Fibroblast of skin of right biceps (primary cell): ENCODE measurements at regions not wholly inside any gene's neighbourhood (a gene's known extent, or its start where the extent isn't known, plus 50 kb on each side); places are given as distances from the start of the nearest gene placed in this dataset.

Source experiments
- DNase-seq: peaks from one replicate; pipeline ENCODE4 v3.0.0-alpha.2; 2013

DNA sequence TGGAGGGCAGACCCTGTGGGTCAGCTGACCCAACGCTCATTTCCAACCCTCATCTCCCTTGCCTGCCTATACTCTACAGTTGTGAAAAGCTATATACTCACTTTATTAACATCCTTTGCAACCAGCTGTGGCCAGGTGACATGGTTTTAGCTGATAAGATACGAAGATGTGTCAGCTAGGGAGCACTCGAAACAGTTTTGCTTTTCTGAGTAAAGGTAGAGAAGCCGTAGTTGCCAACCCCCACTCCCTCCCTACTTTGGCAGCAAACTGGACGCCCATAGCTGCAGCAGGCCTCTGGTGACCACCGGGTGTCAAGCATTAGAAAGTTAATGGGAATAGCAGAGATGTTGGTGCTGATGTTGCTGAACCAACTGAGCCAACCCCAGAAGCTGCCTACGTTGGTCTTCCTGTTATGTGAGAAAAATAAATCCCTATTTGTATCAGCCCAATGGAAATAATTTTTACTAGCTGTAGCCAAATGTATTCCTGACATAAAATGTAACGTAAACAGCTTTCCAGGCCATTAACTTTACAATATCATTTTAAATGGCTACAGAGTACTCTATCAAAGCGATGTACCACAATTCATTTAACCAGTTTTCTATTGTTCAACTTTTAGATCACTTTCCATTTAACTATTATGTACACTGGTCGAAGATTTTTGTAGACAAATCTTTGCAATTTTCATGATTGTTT is 98.5 kb upstream of the TMCC3 start:
- no peak for DNase-seq

DNA sequence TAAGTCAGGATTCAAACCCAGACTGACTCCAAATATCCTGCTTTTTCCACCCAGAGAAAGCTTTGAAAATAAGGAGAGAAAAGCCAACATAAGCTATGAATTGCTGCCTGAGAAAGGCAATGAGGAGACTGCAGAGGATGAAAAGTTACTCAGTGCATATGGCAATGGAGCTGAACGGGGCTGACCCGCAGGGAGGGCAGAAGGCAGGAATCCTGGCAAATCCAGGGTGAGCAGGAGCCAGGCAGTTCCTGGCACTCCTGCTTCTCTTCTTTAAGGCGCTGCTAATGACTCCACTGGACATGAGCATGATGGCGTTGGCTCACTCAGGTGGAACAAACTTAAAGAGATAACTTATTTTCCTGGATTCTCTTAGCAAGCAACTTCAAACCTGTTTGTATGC is 95.2 kb upstream of the TMCC3 start:
- DNase-seq, result no peak

DNA sequence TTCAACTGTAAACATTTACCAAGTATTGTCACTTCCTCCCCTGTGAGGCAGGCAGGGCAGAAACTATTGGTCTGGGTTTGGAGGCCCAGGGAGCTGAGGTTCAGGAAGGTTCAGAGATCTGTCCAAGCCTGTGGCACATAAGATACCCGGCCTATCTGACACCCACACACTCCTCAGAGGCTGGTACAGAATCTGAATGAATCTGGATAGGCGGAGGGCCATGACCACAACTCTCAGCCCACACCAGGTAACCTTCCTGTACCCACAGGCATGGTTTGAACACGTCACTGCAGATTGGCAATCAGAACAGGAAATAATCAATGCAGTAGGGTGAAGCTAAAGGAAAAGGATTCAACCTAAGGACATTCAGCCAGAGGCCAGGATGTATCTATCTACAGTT is 92.8 kb upstream of the TMCC3 start:
- DNase-seq, result no peak

DNA sequence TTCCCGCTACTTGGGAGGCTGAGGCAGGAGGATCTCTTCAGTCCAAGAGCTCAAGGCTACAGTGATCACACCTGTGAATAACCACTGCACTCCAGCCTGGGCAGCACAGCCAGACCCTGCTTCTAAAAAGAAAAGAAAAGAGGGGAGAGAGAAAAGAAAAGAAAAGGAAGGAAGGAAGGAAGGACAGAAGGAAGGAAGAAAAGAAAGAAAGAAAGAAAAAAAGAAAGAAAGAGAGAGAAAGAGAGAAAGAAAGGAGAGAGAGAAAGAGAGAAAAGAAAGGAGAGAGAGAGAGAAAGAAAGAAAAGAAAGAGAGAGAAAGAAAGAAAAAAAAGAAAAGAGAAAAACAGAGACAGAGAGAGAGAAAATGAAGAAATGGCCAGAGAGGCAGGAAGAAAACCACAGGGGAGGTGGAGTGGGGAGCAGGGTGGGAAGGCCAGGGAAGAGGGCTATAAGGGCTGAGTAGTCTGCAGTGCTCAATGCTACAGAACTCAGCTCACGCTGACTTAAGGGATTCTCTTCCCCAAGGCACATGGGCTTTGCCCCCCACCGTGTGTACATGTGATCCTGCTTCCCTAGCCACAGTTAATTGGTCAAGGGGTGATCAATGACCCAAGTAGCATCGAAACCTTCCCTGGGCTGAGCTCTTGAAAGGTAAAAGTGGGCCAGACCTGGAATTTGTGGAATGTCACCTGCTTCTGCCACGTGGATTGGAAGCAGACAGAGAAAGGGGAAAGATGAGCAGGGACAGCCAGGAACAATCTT is 90.4 kb upstream of the TMCC3 start:
- DNase-seq, result no peak

DNA sequence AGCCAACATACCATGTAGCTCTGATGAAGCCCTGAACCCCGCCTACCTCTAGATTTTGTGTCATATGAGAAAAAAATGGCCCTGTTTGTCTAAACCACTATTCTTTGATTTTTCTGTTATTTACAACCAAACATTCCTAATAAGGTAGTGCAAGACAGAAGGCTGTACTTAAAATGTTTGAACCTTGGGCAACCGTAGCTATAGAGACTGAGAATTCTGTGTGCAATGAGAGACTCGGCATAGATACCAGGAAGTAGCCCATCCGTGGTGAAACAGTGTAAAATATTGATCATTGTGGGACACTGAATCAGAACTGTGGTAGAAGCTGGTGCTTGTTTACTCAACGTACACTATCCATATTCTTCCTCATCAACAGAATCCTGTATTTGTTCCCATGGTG is 86.5 kb upstream of the TMCC3 start:
- DNase-seq, result no peak

DNA sequence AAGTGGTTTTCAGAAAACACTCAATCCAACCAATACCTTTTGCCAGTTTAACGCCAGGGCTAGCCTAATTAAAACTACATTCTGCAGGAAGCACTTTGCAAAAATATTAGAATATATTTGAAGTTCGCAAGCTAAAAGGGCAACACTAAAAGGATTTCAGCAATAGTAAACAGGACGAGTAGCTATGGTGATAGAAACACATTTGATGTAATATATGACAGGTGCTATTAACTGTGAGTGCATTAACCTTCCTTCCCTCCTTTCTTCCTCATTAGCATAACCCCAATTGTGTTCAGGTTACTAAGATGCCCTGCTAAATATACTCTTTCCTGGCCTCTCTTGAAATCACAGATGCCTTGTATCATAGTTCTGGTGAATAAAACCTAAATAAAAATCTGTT is 85.6 kb upstream of the TMCC3 start:
- no peak for DNase-seq

DNA sequence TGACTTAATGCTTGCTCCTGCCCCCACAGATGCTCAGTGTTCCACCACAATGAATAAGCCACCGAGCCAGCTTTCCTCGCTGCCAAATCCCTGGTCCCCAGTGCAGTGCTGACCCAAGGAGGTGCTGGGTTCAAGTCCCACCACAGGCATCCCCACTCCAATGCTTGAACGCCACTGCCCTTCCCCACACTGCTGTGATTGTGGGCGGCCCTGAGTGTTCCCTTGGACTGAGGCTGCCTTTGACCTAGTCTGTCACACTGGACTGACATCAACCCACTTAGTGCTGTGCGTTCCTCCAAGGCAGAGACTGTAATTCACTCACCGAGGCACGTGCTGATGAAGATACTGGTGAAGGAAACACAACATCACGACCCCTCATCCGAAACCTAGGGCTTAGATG is 83.4 kb upstream of the TMCC3 start:
- no peak for DNase-seq

DNA sequence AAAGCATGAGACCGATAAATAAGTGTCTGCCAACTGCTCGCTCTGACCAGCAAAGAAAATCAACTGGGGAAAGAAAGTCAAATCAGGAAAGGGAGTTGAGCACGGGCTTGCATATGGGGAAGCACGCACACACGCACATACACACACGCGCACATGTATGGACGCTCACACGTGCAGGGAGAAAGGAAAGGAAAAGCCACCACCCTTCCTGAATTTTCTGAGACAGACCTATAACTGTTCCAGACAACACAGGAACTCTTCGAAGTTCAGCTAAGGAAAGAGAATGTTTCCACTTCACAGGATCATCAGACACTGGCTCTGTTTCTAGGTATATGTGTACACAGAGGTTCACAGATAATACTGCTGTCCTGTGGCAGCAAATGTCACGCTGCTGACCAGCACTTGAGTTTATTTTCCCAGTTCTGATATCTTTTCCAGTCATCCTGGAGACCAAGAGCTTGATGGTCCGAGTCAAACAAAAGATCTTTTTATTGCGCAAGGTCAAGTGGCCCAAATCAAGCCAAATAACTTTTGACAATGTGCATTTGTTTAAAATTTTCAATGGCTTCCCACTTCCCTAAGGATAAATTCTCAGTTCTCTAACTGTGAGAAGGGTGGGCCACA is 82.1 kb upstream of the TMCC3 start:
- no peak for DNase-seq

DNA sequence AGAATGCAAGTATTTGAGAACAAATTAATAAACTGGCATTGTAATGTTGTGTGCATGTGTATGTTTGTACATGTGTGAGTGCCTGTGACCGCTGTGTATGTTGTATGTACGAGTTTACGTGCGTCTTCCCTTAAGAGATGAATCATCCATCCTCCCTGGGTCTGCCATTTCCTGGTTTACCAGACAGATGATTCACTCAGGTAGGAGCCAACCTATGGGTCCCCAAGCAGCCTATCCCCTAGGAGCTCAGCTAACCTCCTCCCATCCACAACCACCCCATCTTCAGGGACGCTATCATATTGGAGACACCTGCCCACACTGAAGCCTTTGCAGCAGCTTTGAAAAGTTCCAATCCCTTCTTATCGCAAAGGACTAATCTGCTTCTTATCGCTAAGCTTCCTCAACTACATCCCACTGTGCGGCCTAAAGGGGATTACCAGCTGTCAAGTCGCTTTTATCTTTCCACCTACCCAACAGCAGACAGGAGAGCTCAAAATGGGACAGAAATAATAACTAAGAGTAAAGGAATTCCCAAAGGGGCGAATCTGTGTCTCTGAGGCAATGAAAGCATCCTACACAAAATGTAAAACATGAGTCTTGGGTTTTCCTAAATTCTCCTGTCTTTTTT is 81.5 kb upstream of the TMCC3 start:
- DNase-seq, result no peak

DNA sequence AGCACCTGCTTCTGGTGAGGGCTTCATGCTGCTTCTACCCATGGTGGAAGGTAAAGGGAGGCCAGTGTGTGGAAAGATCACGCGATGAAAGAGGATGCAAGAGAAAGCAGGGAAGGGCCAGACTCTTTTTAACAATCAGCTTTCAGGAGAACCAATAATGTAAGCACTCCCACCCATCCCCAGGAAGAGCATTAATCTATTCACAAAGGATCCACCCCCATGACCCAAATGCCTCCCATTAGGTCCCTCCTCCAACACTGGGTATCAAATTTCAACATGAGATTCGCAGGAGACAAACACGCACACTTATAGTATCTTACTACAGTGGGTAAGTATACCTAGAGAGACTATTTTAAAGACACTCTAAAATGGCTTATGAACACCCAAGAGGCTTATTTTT is 80.5 kb upstream of the TMCC3 start:
- no peak for DNase-seq

DNA sequence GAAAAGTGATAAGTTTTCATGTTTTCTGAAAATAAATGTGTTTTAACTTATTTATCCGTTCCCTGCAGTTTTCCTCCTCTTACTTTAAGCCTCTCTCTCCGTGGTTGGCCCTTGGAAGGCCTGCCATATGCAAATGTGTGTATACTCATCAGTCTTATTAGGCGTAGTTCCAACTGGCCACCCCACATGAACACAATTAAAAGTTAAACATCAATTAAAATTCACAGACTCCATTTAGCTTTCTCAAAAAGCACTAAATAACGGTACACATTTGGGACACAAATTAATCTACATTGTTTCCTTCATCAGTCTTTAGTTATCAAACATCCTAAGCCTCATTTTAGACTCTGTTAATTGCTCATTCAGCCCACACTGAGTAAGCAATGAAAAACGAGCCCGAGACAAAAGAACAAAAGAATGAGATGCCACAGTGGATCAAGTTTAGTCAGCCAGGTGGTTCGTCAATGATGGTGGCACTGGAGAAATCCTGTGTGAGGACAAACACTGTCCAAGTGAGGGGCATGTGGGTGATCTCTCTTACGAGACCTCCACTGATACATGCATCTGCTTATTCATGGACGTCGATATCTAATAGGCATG is 76.0 kb upstream of the TMCC3 start:
- DNase-seq, result no peak

DNA sequence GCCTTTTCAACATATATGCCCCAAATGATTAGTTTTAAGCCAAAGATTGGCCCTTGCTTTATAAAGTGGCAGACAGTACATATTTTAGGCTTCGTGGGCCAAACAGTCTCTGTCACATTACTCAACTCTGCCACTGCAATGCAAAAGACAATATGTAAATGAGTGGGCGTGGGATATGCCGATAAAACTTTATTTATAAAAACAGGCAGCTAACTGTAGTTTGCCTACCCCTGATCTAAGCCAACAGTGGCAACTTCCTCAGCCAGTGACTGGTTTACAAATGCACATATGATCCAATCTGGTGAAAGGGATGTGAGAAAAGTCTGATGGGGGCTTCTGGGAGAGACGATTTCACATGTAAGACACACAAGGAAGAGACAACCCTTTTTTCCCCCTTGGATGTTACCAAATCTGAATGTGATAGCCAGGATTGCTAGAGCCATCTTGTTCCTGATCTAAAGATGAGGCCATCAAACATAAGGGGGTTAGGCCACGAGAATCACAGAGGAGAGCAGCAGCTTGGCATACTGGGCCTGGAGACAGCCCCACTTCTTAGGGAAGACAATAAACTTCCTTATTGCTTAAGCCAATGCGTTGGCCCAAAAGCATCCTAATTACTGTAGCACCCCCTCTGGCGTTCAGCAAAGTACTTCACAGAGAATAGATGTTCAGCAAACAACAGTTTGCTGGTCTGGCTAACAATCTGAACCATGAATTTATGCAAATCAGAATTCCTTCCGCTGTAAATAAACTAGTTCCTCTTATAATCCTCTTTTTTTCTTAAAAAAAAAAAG is 75.2 kb upstream of the TMCC3 start:
- peak; percentile 21 for DNase-seq

DNA sequence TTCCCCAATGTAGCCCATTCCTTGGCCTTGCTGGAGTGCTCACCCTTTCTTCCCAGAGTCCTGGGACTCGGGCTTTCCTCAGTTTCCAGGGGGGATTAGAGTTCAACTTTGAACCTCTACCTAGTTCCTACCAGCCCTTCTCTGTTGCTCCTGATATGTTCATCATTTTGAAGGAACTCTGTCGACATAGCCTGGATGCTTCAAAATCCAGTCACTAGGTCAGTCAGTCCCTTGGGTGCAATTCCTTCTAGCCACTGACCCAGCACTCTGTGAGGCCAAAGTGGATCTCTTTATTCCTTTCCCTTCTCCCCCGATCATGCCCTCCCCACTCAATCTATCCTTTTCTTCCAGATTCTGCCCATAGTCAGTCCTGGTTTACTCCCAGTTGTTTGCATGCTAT is 72.3 kb upstream of the TMCC3 start:
- DNase-seq, result peak; percentile 9

DNA sequence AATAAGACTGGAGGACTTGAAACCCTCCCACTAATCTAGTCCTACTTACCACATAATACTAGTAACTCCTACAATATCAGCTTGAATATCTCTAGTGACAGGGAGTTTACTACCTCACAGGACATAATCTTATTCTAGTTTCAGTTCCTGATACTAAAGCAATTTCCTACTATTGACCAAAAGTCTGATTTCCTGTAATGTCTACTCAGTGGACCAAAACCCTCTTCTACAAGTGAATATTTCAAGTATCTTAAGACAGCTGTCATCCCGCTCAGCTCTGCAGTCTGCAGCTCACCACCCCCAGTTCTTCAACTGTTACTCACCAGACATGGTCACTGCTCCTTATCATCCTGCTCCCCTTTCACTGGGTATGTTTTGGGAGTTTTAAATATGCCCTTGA is 70.8 kb upstream of the TMCC3 start:
- no peak for DNase-seq

DNA sequence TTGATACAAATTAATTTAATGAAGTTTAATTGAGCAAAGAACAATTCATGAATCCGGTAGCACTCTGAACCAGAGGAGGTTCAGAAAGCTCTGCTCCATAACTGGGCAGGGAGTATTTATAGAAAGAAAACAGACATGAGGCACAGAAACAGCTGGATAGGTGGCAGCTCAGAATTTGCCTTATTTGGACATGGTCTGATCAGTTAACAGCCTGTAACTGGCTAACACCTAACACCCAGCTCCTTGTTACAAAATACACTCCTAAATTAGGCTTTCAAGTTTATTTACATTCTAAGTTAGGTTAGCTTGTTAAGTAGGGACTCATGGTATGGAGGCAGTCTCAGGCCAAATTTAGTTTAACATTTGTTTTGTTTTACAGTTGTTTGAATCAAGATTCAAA is 67.8 kb upstream of the TMCC3 start:
- DNase-seq, result no peak

DNA sequence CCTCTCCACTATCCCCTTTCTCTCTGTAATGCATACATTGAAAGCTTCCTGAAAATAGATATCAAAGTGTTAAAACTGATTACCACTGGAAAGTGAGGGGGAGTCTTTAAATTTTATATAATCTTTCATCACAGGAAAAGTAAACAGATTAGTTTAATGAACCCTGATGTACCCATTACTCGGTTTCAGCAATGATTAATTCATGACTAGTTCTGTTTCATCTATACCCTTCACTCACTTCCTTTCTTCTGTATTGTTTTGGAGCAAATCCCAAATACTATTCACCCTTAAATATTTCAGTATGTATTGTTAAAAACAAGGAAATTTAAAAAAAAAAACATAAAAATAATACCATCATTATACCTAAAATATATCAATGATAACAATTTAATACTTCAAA is 67.3 kb upstream of the TMCC3 start:
- no peak for DNase-seq

DNA sequence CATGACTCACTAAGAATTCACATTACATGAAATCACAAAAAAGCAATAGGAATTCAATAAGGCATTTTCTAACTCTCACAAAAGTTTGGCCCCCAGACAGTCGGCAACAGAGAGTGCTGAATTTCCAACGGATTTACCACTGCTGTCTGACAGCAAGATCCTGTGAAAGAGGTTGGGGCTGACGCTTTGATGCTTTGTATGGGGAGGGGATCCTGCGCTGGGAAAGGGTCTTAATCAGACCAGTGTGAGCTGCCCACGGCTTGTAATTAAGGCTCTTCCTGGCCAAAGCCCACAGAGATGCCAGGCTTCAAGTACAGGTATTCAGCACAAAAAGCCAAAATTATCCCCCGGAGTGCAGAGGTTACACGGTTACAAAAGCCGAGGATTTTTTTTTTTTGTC is 66.8 kb upstream of the TMCC3 start:
- peak; percentile 16 for DNase-seq

DNA sequence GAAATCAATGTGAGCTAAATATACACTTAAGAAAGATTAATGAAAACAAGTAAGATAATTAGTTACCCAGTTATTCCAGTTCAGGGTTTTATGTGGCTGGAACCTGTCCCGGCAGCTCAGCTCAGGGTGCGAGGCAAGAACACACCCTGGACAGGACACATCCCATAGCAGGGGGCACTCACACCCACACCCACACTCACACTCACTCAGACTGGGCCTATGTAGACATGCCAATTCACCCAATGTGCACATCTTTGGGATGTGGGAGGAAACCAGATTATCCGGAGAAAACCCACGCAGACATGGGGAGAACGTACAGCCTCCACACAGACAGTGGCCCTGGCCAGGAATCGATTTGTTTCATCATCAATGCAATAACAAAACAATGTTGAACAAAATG is 66.0 kb upstream of the TMCC3 start:
- no peak for DNase-seq

DNA sequence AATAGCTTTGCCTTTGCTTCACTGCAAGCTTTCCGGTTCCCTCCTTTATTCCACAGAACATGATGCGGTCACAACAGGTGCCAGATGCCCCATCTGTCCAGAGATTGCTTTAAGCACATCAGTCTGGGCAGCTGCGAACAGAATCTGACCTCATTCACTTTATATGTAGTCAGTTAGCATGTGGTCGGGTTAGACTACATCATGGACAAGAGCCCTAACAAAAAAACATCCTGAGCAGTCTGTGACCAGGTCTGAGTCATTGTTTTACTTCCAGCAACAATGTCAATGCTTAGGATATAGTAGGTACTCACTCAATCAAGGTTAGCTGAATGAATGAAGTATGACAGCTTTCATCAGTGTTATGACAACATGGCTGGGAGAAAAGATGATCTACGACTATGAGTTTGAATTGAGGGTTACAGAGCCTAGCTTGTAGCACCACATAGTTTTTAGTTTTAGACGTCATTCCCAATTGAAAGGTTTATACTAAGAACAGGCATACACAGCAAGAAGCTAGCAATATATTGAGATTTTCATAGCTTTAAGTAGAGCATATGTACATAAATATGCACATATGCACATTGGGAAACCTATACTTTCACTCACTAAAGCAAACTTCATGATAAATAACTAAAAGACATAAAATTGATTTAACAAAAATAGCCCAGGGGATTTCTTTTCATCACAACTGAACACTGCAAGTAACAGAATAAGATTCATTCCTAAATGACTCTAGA is 64.2 kb upstream of the TMCC3 start:
- peak; percentile 52 for DNase-seq

DNA sequence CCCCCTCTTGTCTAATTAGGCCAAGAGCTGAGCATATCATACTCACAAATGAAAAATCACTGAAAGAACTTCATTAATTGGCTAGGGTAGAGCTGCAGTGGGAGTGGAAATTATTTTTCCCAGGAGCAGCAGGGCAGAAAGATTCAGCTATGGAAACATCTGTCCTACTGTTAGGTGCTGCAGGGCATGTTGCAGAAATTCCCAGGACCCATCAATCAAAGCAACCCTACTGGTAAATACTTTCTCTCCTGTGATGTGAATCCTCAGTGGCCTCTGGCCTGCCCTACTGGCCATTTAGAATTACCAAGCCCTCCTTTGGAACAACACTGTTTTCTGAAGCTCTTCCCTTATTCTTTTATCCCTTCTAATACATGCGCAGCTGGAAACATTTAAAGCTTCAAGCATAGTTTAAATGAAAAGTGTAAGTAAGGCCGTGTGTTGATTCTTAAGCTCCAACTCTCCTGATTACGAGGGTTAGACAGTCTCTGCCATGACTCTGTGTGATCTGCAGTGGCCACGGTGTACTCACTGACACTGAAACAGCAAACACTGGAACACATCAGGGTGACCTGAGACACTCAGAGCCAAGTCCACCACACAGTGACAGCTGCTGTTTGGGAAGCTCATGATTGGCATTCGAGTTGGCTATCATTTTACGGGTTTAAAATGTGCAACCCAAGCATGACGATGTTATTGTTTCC is 62.6 kb upstream of the TMCC3 start:
- DNase-seq, result no peak

DNA sequence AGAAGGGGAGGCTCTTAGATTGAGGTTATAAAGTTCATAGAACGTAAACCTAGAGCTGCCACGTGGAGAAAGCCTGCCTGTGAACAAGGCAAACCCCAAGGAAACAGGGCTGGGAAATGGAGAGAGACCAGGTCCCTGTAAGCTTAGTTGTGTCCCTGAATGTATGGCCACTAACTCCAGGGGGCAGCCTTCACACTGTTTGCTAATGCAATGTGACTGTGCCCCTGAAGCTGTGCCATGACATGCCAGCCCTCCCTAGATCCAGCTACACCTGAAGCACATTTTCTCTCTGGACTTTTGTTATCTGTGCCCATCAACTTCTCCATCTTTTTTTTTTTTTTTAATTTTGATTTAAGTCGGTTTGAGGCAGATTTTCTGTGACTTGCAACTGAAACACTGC is 60.6 kb upstream of the TMCC3 start:
- DNase-seq, result no peak
